SH-SY5Y (cell line): ENCODE measurements at regions not wholly inside any gene's neighbourhood (a gene's known extent, or its start where the extent isn't known, plus 50 kb on each side); places are given as distances from the start of the nearest gene placed in this dataset.

Experiments
- GATA2 ChIP-seq: IDR thresholded peaks from 2 replicates; pipeline ENCODE4 v1.6.1; 2011; ENCODE audit warnings: mild to moderate bottlenecking, low read depth, low read length
- GATA3 ChIP-seq: IDR thresholded peaks from 2 replicates; pipeline ENCODE4 v1.6.1; 2011; ENCODE audit warnings: low read depth, mild to moderate bottlenecking, low read length, moderate library complexity

DNA sequence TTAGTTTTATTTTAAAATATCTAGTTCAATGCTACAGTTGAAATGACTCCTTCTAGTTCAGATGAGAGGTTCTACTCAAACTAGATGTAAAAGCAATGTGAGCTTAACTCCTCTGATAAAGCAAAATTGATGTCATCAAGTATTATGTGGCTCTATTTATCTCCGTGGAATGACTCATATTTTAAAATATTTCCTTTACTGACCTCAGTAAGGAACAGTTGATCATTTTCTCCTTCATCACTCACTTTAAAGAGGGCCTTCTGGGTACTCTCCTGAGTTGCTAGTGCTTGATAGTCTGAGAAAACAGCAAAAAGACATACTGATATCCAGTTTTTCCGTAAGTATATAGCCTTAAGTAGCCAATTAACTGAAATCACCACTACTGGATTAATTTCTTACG lies 1099.3 kb downstream of the ROBO2 start:
- no peak for TF ChIP-seq GATA2
- no peak for TF ChIP-seq GATA3
